B cell (primary cell): ENCODE measurements at regions not wholly inside any gene's neighbourhood (a gene's known extent, or its start where the extent isn't known, plus 50 kb on each side); places are given as distances from the start of the nearest gene placed in this dataset.

Experiments
- ATAC-seq: fragments of 200-7000 bp; cut with Tn5 transposase; one replicate; pipeline ENCODE4 v1.10.0; 2021; ENCODE audit warnings: low read depth, mild to moderate bottlenecking, moderate number of reproducible peaks, moderate library complexity
- CTCF ChIA-PET: fragments of 350-600 bp; sonication (Branson Sonifier 250); formaldehyde crosslinking; loops from one replicate; lab custom pipeline; 2021; ENCODE audit warnings: antibody characterized with exemption, inconsistent platforms; lab: Charles Lee
- POLR2A ChIA-PET: fragments of 350-600 bp; sonication (Branson Sonifier 250); formaldehyde crosslinking; loops from one replicate; lab custom pipeline; 2021; ENCODE audit warnings: antibody characterized with exemption; lab: Charles Lee
- DNase-seq: peaks from one replicate; pipeline ENCODE4 v3.0.0; 2013
- H2AFZ ChIP-seq: 2 replicates; pipeline ENCODE4 v1.6.1; 2012; ENCODE audit warnings: mild to moderate bottlenecking, low read depth, low read length; ENCODE audit not compliant: insufficient read depth, poor library complexity, severe bottlenecking
- H3K27ac ChIP-seq, 2 donors: 1 replicate in 1 of 2; 2 replicates in 1 of 2; pipeline ENCODE4 v1.5.1; 2012 to 2013; ENCODE audit warnings: low read length in 2 of 2, mild to moderate bottlenecking in 2 of 2, moderate library complexity in 1 of 2
- H3K27me3 ChIP-seq, 4 experiments: fragments of 200-600 bp in 1 of 4; sonication (generic) in 1 of 4; replicated peaks in 1 of 4; 1 replicate in 2 of 4; 2 replicates in 2 of 4; pipeline versions ENCODE4 v1.6.1 to v1.7.0; 2013 to 2016; ENCODE audit warnings: low read length in 3 of 4, mild to moderate bottlenecking in 2 of 4, mixed read lengths in 1 of 4, moderate library complexity in 1 of 4; ENCODE audit not compliant: insufficient read depth in 4 of 4, control insufficient read depth in 3 of 4; ENCODE audit errors: control extremely low read depth in 1 of 4
- H3K36me3 ChIP-seq, 2 experiments: replicated peaks in 1 of 2; 1 replicate in 1 of 2; 2 replicates in 1 of 2; pipeline versions ENCODE4 v1.6.1 to v1.7.1; 2013; ENCODE audit warnings: low read length in 1 of 2; ENCODE audit not compliant: insufficient read depth in 2 of 2, control insufficient read depth in 1 of 2; ENCODE audit errors: control extremely low read depth in 1 of 2, extremely low read depth in 1 of 2
- H3K4me1 ChIP-seq, 2 donors: fragments of 200-600 bp in 1 of 2; sonication (generic) in 1 of 2; 1 replicate in 1 of 2; 2 replicates in 1 of 2; pipeline versions ENCODE4 v1.5.1 to v1.6.1; 2013 to 2017; ENCODE audit warnings: low read length in 2 of 2; ENCODE audit not compliant: control insufficient read depth in 2 of 2, insufficient read depth in 2 of 2
- H3K4me2 ChIP-seq: replicated peaks from 2 replicates; pipeline ENCODE3; 2012; ENCODE audit warnings: mild to moderate bottlenecking, low read depth, low read length; ENCODE audit not compliant: poor library complexity, severe bottlenecking
- H3K4me3 ChIP-seq, 5 experiments: fragments of 200-600 bp in 1 of 5; sonication (generic) in 1 of 5; 1 replicate in 3 of 5; 2 replicates in 2 of 5; pipeline versions ENCODE4 v1.5.1 to v1.7.0; 2011 to 2016; ENCODE audit warnings: low read length in 4 of 5, mild to moderate bottlenecking in 4 of 5, low read depth in 2 of 5, control low read depth in 1 of 5, moderate library complexity in 1 of 5; ENCODE audit not compliant: insufficient read depth in 1 of 5; ENCODE audit errors: control extremely low read depth in 1 of 5, extremely low read depth in 1 of 5
- H3K79me2 ChIP-seq: fragments of 200-600 bp; sonication (generic); one replicate; pipeline ENCODE4 v1.6.0; 2016; ENCODE audit warnings: low read length; ENCODE audit not compliant: control insufficient read depth, insufficient read depth
- H3K9ac ChIP-seq: fragments of 200-600 bp; sonication (generic); 2 replicates; pipeline ENCODE4 v1.6.1; 2017; ENCODE audit warnings: mild to moderate bottlenecking, low read length, moderate library complexity
- H3K9me3 ChIP-seq, 3 donors: one replicate each; pipeline versions ENCODE4 v1.6.1 to v1.7.1; 2013; ENCODE audit warnings: low read length in 2 of 3; ENCODE audit not compliant: control insufficient read depth in 2 of 3, insufficient read depth in 1 of 3; ENCODE audit errors: control extremely low read depth in 1 of 3
- H4K20me1 ChIP-seq: 2 replicates; pipeline ENCODE4 v1.6.0; 2012; ENCODE audit warnings: mild to moderate bottlenecking, low read length; ENCODE audit not compliant: insufficient read depth, control insufficient read depth, poor library complexity, severe bottlenecking
- H3K27ac Mint-ChIP-seq: one replicate; pipeline ENCODE4 v1.8.0; 2021; ENCODE audit warnings: mixed read lengths
- H3K27me3 Mint-ChIP-seq: one replicate; pipeline ENCODE4 v1.8.0; 2021; ENCODE audit warnings: mixed read lengths
- H3K4me1 Mint-ChIP-seq: one replicate; pipeline ENCODE4 v1.8.0; 2021; ENCODE audit warnings: mixed read lengths
- H3K4me3 Mint-ChIP-seq: one replicate; pipeline ENCODE4 v1.8.0; 2021; ENCODE audit warnings: mixed read lengths
- H3K9me3 Mint-ChIP-seq: one replicate; pipeline ENCODE4 v1.8.0; 2022; ENCODE audit warnings: mixed read lengths; ENCODE audit not compliant: insufficient read depth
- CTCF ChIP-seq: fragments of 200-600 bp; IDR thresholded peaks from one replicate; pipeline ENCODE4 v1.8.0; 2022; ENCODE audit warnings: antibody characterized with exemption, mild to moderate bottlenecking
- EZH2 ChIP-seq: IDR thresholded peaks from 2 replicates; pipeline ENCODE4 v1.6.1; 2012; ENCODE audit warnings: borderline replicate concordance, low read depth, mild to moderate bottlenecking, moderate library complexity, low read length; ENCODE audit not compliant: insufficient read depth, poor library complexity, severe bottlenecking
- WGBS: methylation state at CpG from one replicate; pipeline ENCODE4 v1.1.5; 2013; ENCODE audit warnings: missing lambda C conversion rate; ENCODE audit not compliant: insufficient coverage; 5-methylcytosine and 5-hydroxymethylcytosine counted together
- intact Hi-C: fragments of 100-400 bp; cut with micrococcal nuclease; formaldehyde crosslinking; loops from one replicate; pipeline ENCODE4 v1.10.0; 2022

- CTCF ChIA-PET = no interaction called here
- Histone ChIP-seq H4K20me1 (no peaks in the 10 kb centered on the region), H3K27ac (no peak overlapping the region), H3K9me3 (peaks cover 0 to 6% (median 0%) of the 10 kb centered on the region in 3 donors), H3K9ac (no peak overlapping the region), H3K4me1 (no peaks in the 10 kb centered on the region), H3K79me2 (no peaks in the 10 kb centered on the region), H3K36me3 (no peaks in the 10 kb centered on the region), H3K4me3 (no peak overlapping the region), H2AFZ (no peak overlapping the region), H3K4me2 (no peak overlapping the region), H3K27me3 (no peaks in the 10 kb centered on the region)
- Mint-ChIP-seq H3K9me3 (no peaks in the 10 kb centered on the region), H3K4me1 (peaks cover 5% of the 10 kb centered on the region), H3K4me3 (no peak overlapping the region), H3K27me3 (no peaks in the 10 kb centered on the region), H3K27ac (no peak overlapping the region)
- DNase-seq = no peak
- intact Hi-C loops = no loop called here
- ATAC-seq = peak; percentile 17
- POLR2A ChIA-PET = no interaction called here
- TF ChIP-seq EZH2 (no peak), CTCF (no peak)
Observed at GRCh38 chr4:175456131-175456530, 355.9 kb downstream of the GPM6A start.

- H3K36me3 ChIP-seq = no peaks in the 10 kb centered on the region
- no peaks in the 10 kb centered on the region for H3K27me3 ChIP-seq
- peaks cover 0 to 6% (median 0%) of the 10 kb centered on the region in 3 donors for H3K9me3 ChIP-seq
- H2AFZ ChIP-seq = no peak overlapping the region
- Mint-ChIP-seq H3K27me3 (no peaks in the 10 kb centered on the region), H3K9me3 (no peaks in the 10 kb centered on the region), H3K4me3 (no peak overlapping the region), H3K4me1 (peaks cover 5% of the 10 kb centered on the region), H3K27ac (no peak overlapping the region)
- ATAC-seq (no peak), DNase-seq (no peak)
- H3K4me1 ChIP-seq = no peaks in the 10 kb centered on the region
- CTCF ChIA-PET = no interaction called here
- no peak overlapping the region for H3K27ac ChIP-seq
- H3K4me3 ChIP-seq = no peak overlapping the region
- H3K9ac ChIP-seq = no peak overlapping the region
- POLR2A ChIA-PET = no interaction called here
- no peak overlapping the region for H3K4me2 ChIP-seq
- TF ChIP-seq EZH2 (no peak), CTCF (no peak)
- no peaks in the 10 kb centered on the region for H4K20me1 ChIP-seq
- no peaks in the 10 kb centered on the region for H3K79me2 ChIP-seq
- intact Hi-C loops = no loop called here
- no CpG with 5 or more reads among the region's 2 CpGs for WGBS
Observed at GRCh38 chr4:175457956-175458355, 354.1 kb downstream of the GPM6A start.
